Ramos (cell line): ENCODE measurements at regions not wholly inside any gene's neighbourhood (a gene's known extent, or its start where the extent isn't known, plus 50 kb on each side); places are given as distances from the start of the nearest gene placed in this dataset.

Experiments
- in situ Hi-C: fragments of 300-500 bp; cut with MboI; formaldehyde crosslinking; loops from one replicate; pipeline ENCODE4 v1.14.3; 2022; ENCODE audit warnings: low sequenced_read_pairs; ENCODE audit not compliant: unreplicated experiment

DNA sequence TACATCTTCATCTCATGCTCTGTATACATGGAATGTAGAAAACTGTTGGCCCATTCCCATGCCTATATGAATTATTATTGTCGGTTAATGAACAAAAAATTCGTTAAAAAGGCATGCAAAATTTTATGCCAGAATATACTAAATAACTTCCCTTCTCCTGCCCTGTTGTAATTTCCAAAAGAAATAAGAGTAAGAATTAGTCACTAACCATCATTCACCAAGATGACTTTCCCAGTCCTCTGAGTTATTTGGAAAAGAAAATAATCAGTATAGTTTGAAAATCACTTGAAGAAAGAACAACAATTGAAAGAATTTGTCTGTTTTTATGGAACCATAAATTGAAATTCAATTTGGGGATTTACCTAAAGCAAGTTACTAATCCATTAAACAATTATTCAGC, 1149.1 kb upstream of the RAG2 start:
- in situ Hi-C loops = no loop called here

DNA sequence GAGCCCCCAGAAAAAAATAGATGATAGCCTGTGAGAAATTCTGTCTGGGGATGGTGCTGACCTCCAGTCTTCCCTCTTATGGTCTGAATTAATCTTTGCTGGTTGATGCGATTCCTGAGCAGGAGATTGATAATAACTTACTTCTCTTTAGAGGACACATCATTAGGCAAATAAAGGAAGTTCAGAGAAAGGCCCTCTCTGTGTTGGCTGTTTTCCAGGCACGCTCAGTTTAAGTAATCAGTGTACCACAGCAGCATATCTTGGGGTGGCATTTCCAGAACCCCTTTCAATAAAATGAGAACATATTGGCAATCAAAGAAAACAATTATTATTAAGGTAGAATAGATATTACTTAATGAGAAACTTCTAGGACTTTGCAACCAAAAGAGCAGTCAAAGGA, 1129.3 kb upstream of the RAG2 start:
- in situ Hi-C loops = no loop called here

DNA sequence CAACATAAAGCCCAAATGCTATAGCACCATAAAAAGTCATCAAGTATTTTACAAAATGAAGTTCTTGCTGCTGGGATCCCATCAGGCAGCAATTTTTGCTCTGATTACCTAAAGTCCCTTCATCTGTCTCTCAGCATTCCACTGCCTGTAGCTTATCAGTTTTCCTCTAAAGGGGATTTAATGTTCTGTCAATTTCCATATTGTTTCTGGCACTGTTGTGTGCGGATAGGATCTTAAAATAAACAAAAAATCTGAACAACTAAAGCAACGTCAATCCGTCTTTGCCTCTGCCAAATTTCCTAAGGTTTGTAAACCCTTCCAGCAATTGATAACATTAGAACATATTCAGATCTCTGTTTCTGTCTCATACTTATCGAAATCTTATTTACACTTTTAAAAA, 1126.3 kb upstream of the RAG2 start:
- in situ Hi-C loops = no loop called here

DNA sequence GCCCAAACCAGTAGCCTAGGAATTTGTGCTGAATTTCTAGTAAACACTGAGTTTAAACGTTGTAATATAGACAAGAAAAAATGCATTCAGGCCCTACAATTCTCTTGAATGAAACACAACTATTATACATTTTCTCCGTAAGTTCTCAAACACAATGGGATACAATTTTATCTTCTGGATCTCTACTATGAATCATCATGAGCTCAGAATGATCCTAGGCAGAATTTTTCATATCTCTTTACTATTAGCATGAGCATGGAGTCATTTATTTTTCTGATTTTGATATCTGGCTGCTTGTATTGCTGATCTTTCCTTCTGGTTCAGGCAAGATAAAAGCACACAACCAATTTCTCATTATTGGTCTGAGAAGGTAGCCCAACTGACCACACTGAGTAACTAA, 1123.4 kb upstream of the RAG2 start:
- in situ Hi-C loops = no loop called here

DNA sequence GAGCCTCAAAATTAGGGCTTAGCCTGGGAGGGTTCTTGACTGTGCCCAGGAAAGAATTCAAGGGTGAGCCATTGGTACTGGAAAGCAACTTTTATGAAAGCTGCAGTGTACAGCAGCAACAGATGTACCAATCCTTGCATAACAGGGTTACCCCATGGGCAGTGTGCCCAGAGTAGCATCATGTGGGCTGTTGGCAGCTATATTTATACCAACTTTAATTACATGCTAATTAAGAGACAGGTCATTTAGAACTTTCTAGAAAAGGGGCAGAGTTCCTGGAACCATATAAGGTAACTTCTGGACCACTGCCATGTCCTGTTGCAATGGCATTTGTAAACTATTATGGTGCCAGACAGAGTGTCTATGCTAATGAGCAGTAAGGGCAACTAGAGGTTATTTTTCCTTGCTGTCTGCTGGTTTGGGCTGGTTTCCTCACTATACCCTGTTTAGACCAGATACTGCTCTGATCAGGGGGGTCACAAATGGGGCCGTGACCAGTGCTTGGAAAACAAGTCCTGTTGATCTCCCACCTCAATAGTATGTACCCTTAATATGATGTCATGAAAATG, 1120.5 kb upstream of the RAG2 start:
- in situ Hi-C loops = no loop called here

DNA sequence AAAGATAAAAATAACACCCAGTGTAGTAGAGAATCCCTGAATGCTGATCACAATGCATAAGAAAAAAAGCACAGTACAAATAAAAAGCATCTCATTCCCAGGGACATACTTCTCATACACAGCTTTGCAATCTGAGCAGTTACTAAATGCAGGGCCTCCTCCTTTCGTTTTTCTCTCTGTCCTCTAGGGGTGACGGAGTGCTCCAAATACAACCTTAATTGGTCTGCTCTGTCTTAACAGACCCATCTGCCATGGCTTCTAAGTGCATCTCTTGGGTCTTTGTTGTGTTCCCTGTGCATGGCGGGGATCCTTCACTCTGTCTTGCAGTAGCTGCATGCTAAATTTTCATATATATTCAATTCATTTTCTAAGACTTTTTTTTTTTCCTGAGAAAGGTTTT, 1114.2 kb upstream of the RAG2 start:
- in situ Hi-C loops = no loop called here

DNA sequence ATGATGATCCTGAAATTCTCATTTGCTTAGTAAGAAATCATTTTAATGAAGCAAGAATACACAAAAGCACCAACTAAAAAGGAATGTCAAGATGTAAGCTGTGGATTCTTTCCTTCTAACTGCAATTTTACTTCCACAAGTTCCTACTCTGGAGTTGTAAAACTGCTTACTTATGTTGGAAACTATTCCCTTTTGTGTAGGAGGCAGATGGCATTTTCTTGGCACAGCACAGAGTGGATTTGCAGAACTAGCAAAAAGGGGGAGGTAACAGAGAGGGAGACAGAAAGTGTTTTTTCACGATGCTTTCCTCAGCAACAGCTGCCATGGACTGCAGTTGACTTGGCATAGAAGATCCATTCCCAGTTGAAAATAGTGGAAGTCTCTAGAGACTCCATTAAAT, 1112.0 kb upstream of the RAG2 start:
- in situ Hi-C loops = no loop called here

DNA sequence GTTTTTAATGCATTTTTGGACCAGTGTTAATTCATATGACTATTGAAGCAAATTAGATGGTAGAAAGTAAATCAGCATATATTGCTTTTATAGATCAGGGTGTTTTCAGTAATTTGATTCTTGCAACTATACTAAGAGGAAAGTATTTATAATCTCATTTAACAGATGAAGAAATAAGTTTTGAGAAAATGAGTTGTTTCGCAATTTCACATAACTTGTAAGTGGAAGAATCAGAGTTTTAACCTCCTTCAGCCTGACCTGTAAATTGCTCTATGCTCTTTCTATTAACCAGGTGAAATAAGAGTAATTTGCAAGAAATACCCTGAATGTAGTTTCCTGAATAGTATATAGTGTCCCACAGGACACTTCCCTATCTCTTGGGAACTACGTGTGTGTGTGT, 1106.8 kb upstream of the RAG2 start:
- in situ Hi-C loops = no loop called here

DNA sequence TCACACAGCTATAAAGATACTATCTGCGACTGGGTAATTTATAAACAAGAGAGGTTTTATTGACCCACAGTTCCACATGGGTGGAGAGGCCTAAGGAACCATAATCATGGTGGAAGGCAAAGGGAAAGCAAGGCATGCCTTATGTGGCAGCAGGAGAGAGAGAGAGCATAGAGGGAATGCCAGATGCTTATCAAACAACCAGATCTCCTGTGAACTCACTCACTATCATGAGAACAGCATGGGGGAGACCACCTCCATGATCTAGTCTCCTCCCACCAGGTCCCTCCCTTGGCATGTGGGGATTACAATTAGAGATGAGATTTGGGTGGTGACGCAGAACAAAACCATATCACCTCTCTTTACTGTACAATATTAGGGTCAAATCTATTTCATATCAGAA, 1101.6 kb upstream of the RAG2 start:
- in situ Hi-C loops = no loop called here

DNA sequence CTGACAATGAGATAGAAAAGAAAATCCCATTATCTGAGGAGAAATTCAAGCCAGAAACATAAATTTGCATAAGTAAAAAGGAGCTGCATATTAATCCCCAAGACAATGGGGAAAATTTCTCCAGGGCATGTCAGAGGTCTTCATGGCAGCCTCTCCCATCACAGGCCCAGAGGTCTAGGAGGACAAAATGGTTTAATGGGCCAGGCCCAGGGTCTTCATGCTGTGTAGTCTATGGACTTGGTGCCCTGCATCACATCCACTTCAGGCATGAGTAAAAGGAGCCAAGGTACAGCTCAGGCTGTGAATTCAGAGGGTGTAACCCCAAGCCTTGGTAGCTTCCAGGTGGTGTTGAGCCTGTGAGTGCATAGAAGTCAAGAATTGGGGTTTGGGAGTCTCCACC, 1097.2 kb upstream of the RAG2 start:
- in situ Hi-C loops = no loop called here

DNA sequence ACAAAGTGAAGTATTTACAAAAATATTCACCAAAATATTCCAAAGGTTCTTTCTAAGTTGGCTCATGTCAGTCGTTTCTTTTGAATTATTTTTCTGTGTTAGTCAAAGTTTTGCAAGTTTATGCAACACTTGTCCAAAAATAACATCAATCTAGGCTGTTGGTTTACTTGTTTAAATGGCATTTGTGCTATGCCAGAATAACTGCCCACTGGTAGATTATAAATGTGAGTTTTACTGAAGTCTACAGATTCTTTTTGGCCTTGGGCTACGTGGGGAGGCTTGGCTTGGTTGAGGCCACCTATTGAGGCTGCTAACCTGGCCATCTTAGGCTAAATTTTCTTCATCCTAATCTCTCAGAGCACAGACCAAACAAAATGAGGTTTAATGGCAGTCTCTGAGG, 1091.9 kb upstream of the RAG2 start:
- in situ Hi-C loops = no loop called here

DNA sequence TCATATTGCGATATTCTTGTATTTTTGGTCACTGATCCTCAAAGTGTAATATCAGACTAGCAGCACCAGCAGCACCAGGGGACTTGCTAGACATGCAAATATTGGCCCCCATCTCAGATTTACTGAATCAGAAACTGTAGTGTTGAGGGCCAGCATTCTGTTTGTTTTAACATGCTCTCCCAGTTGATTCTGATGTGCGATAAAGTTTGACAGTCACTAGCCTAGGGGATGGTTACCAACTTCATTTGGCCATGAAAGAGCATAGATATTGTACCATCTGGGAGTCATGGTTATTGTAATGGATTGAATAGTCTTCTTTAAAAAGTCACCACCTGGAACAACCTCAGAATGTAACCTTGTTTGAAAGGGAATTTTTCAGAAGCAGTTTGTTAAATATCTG, 1090.4 kb upstream of the RAG2 start:
- in situ Hi-C loops = no loop called here

DNA sequence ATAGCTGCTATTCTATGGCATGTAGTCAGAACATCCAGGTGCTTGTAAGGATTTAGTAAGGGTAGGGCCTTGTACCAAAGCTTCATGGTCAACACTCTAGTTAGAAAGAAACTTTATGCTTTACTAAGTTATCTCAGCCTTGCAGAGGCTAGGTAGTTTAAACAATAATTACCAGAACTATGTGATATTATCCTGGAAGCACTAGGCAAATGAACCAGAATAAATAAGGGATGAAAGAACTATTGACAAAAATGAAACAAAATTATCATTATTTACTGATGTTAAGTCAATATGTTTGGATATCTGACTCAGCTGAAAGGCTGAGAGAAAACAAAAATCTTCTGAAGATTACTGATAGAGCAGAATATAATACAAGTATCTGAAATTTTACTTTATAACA, 1089.1 kb upstream of the RAG2 start:
- in situ Hi-C loops = no loop called here

DNA sequence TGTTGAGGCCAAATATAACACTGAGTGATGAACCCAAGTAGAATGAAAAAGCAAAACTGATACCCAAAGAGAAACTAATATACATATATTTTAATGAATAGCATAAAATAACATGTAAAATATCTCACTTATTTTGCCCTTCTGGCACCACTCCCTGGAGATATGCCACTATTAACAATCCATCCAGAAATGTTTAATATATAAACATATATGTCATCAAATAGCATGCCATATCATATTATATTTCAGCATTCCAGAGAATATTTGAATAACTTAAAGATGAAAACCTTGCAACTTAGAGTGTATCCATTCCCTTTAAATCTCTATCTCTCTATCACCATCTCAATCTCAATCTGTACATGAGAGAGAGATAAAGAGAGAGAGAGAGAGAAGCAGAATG, 1073.3 kb upstream of the RAG2 start:
- in situ Hi-C loops = no loop called here

DNA sequence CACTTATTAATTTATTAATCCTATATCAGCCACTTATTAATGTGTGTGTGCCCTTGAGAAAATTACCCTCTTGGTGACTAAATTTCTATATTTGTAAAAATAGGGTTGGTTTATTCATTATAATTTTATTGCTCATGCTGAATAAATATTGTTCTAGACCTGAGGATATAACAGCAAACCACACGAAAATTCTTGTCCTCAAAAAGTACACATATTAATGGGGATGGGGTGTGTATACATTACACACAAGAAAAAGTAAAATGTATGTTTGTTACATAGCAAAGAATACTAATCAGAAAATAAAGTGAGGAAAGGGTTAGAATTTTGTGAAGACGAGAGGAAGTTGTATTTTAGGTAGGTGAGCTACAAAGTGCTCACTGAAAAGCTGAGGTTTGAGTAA, 1068.9 kb upstream of the RAG2 start:
- in situ Hi-C loops = no loop called here

DNA sequence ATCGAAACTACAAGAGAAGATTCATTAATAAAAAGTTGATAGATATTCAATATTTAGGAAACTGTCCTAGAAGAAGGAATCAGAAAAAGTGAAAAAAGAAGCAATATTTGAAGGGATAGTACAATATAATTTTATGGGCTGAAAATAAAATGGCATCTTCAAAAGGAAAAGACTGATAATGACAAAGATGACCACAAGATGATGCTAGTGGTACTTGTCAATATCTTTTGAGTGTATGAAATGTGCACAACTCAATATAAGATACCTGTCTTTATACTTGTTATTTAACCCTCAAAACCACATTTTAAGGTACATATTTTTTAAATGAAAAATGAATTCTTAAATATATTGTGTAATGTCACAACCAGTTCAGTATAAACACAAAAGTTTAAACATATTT, 1059.6 kb upstream of the RAG2 start:
- in situ Hi-C loops = no loop called here

DNA sequence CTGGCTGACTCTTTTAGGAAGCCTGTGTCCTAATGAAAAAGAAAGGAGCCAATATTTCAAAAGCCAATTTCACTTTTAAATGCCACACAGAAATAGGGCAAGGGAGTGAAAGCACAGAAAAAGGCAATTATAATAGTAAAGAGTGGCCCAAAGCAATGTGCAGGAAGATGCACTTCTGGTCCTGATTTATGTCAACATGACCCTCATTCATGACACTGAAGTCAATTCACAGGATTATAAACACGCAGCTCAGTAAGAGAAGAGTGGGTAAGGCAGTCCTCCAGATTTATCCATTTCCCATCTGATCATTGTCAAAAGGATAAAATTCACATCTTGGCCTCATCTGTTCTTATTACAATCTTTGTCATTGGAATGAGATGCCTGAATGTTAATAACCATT, 1049.7 kb upstream of the RAG2 start:
- in situ Hi-C loops = no loop called here

DNA sequence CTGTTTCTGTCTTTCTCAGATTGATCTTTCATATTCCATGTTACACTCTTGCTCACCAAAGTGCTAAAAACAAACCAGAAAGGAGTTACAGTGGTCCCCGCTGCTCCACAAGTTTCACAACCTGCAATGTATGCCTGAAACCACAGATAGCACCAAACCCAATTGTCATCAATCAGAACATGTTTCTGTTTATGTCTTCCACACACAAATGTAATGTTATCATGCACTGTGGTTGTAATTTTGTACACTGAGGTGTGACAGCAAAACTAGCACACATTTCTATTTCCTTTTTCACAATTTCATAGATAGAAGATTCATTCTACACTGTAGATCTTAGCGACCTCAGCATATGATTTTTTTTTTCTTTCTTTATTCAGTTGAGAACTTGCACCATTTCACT, 1045.9 kb upstream of the RAG2 start:
- in situ Hi-C loops = no loop called here

DNA sequence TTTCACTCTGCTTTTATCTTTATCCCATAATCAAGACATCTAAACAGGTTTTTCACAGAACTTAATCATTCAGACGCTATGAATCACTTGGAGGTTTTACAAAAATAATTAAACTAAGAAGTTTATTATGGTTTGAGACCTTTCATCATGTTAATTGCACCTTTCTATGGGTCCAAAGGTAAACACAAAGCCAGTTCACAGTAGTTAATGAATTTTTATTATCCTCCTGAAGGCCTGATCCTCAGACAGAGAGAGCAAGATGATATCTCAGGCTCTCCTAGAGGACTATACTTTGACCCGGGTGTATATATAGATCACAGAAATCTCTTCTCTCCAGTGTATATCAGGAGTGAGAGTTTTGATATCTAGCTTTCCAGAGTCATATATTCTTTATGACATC, 1044.3 kb upstream of the RAG2 start:
- in situ Hi-C loops = no loop called here

DNA sequence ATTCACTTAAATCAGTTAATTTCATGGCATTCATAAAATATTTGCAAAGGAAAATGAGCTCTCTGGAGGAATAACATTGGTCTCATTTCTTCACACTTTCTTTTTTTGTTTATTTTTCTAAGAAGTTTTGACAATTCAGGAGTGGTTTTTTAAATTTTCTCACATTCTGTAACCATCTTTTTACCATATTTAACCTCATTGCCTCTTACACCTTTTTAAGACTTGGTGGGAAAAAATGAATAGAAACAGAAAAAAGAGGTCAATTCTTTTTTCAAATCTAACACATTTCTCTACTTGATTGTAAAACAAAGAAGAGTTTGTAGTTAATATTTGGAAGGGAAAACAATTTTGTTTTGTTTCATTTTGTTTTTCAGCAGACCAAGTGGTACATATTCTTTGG, 1034.7 kb upstream of the RAG2 start:
- in situ Hi-C loops = no loop called here

DNA sequence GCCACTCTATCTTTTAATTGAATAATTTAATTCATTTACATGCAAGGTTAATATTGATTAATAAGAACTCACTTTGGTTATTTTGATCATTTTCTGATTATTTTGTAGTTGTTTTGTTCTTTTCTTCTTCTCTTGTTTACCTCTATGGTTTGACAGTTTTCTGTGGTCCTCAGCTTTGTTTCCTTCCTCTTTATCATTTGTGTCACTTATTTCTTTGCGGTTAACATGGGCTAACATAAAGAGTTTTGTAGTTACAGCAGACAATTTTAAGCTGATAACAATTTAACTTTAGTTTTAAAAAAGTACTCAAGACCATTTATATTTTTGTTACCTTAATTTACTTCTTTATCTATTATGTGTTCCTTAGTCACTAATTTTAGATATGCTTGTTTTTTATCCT, 1032.8 kb upstream of the RAG2 start:
- in situ Hi-C loops = no loop called here

DNA sequence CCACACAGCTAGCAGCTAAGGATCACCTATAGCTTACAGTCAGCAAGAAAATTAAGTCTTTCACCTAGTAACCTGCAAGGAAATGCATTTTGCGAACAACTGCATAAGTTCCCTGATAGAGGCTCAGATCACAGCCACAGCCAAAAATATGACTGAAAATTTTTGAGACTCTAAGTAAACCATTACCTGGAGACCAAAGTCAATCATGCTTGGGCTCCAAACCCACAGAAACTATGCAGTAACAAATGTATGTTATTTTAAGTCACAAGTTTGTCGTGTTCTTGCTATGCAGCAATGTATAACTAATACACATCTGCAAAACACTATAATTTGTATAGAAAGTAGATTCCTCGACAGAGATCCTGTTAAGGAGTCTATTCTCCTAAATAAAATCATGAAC, 1025.7 kb upstream of the RAG2 start:
- in situ Hi-C loops = no loop called here

DNA sequence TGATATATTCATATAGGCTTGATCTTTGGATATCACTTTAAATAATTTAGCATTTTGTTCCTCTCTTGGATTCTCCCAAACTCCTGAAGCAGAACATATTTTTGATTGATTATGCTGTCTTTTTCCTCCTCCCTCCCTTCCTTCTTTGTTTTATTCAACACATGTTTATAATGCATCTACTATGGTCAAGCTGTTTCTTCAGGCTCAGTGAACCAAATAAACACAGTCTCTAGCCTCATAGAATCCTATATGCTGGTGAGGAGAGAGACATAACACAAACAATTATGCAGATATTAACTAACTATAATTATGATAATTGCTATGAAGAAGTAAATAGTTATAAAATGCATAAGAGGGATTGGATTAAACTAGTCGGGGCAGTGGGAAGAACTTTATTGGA, 1023.6 kb upstream of the RAG2 start:
- in situ Hi-C loops = no loop called here
